ENCODE measurements at regions not wholly inside any gene's neighbourhood (a gene's known extent, or its start where the extent isn't known, plus 50 kb on each side); places are given as distances from the start of the nearest gene placed in this dataset.

DNA sequence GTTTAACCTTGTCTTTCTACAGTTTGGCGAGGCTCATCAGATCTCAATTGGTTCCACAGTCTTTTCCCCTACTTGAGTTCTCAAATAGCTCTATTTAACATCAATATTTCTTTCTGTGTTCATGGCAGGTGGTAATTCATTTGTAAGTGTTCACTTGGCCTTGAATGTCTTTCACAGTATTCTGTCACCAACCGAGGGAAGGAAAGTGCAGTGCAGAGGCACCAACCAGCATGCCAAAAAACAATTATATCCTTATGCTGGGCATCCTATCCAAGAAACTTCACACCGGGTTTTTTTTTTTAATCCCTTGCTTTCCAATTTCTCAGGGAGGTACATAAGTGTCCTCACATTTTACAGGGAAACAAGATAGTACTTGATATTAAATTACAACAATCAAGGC is 55.0 kb upstream of the ZC3H12C start:
- no peak for DNase-seq
